COLO829 (cell line): ENCODE measurements at regions not wholly inside any gene's neighbourhood (a gene's known extent, or its start where the extent isn't known, plus 50 kb on each side); places are given as distances from the start of the nearest gene placed in this dataset.

ENCODE experiments used
- DNase-seq: peaks from one replicate; pipeline ENCODE4 v3.0.0; 2012; ENCODE audit warnings: low spot score

DNA sequence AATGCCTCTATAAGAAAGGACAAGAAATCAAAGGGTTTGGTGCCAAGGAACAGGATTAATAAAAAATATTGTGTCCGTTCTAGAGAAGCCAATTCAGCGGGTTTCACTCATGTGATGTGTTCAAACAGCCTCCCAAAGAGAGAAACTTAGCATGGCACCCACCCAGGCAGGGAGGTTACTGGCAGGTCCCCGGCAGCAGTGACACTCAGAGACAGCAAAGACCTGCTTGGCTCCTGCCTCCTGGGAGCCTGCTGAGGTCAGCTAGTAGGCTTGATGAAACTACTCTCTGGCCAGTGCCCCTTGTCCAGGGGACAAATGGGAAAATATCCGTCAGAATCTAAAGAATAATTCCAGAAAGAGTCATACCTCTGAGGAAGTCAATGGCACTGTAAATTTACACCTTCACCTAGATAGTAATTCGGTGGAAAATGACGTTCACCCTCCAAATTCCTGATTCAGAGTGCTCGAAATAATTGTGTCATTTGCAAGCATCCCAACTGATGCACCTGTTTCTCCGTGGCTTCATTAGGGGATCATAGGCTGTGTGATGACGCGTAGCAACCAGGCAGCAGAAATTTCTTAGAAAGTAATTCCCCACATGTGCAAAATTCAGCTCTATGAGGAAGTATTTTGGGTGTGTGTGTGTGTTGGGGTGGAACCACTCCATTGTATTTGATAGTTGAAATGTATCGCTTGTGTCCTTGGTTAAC is 481.5 kb upstream of the ZFHX3 start:
- DNase-seq: no peak

DNA sequence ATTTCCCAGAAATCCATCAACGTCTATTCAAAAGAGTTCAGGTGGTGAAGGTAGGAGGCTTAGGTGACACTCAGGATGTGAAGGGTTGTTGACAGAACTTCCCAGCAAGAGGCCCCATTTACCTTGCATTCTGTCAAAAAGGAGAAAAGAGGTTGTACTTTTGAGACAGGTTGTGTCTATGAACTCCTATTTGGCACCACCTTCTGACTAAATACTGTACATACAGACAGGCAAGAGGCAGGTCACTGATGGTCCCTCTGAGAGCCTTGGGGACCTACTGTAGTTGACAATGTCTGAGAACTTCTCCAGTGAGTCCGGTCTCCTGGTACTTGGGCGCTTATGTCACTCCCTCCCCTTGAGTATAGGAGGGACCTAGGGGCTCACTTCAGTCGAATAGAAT is 479.3 kb upstream of the ZFHX3 start:
- DNase-seq: no peak

GRCh38 chr16:73526011-73526804 is 478.3 kb upstream of the ZFHX3 start:
- no peak for DNase-seq

- DNase-seq: no peak
These were observed 475.3 kb upstream of the ZFHX3 start for GRCh38 chr16:73523209-73523608.

GRCh38 chr16:73521499-73521898 is 473.6 kb upstream of the ZFHX3 start:
- DNase-seq: no peak

GRCh38 chr16:73515616-73516015 is 467.7 kb upstream of the ZFHX3 start:
- DNase-seq: no peak

DNA sequence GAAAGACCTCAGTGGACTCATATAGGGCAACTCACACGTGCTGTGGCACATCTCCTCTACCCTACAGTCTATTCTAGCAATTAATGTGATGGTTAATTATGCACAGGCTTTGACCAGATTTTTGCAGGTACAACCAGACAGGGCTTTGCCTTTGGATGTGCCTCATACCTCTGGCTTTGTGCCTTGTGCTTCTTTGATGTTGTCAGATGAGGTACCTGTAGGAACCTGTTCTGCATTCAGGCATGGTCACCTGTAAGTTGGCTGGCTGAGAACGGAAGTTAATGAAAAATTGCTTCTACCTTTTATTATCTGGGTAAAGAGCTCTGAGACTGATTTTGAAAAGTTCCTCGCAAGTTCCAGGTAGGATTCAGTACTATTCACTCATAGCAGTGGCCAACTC is 462.9 kb upstream of the ZFHX3 start:
- no peak for DNase-seq

GRCh38 chr16:73506568-73507056 is 458.7 kb upstream of the ZFHX3 start:
- no peak for DNase-seq

DNA sequence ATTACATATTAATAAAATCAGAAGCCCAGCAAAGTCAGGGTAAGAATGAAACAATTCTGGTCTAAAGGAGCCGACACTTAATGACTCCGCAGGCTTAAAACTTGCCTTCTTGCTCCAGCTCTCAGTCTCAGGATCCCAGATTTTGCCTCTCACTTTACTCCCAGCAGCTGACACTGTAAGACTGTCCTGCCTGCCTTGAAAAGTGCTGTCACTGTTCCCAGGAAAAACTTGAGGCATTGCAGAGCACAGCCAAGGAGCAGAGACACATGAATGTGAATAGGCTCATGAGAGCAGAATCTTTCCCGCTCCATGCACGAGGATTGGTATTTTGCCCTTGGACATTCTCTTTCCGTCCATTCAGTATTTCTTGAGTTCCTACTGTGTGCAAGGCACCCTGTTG is 457.6 kb upstream of the ZFHX3 start:
- no peak for DNase-seq

- DNase-seq: no peak
These were observed 457.0 kb upstream of the ZFHX3 start for GRCh38 chr16:73504591-73505575.

GRCh38 chr16:73503093-73503492 is 455.2 kb upstream of the ZFHX3 start:
- DNase-seq: no peak

GRCh38 chr16:73499276-73499675 is 451.3 kb upstream of the ZFHX3 start:
- no peak for DNase-seq

DNA sequence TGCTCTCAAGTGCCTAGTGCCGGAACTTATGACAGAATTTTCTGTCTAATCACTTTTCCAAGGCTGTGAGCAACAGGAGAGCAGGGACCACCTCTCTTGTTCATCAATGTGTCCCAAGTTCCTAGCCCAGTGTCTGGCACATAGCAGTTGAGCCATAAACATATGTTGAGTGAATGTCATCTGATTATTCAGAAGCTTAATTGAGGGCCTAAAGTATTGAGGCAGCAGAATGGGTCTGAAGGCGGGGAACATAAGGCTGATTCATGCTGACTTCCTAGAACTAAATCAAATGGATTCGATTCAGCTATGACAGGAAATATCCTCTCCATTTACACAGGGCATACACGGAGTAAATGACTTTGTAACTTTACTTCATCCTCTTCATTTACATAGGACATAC is 438.0 kb upstream of the ZFHX3 start:
- no peak for DNase-seq

DNA sequence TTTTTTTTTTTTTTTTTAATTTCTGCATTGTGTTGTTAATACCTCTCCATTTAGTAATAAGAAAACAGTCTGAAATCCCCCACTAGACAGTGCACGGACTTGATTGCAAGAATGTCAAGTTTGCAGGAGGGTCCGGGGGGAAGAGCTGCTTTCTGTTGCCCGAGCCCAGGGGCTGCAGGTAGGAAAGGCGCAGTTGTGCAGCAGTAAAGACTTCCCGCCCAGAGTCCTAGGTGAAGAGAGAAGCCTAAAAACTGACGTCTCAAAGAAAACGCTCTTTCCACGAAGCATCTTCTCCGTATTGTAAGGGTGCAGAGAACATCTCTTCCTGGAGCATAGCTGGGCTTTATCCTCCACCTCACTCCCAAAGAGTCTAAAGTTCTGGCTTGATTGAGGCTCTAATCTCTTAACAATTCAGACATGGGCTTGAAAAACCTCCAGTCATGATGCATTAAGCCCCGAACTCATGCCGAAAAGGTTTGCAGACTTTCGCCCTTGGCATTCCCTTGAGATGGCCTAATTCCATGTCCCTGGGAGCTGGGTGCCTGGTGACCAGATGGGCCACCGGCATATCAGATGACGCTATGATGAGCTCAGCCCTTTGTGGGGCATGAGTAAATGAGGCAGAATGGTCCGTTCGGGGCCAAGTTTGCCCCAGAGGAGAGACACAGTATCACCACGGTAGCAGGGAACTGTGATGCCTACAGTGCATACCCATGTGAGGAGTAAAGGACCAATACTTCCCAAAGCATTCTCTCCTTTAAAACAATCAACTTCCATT is 436.2 kb upstream of the ZFHX3 start:
- DNase-seq: no peak

DNA sequence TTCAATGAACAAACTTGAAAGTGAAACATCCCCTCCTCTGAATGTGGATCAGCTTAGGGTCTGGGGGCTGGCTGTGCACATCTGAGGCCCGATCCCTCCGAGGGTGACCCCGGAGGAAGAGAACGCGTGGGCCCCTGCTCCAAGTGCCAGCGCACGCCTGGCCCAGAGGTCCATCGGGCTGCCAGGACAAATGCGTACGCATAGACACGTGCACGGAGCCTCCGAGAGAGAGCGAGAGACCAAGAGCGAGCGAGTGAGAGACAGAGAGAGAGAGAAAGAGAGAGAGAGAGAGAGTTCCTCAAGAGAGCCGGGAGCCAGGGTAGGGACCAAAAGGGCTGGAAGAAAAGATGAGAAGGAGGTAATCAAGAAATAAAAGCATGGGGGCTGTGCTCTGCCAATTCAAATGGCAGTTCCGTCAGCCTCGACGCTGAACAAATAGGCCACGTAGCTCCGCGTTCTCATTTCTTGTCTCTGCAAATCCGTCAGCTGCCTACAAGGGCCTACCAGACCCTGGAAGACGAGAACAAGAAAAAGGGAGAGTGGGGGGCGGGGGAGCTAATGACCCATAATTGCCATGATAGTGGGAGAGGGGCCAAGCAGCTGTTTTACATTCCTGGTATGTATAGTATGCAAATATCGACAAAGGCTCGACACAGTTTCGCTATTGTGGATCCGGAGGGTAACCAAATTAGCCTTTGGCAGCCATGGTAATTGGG is 435.3 kb upstream of the ZFHX3 start:
- DNase-seq: no peak

GRCh38 chr16:73482310-73482709 is 434.4 kb upstream of the ZFHX3 start:
- no peak for DNase-seq

DNA sequence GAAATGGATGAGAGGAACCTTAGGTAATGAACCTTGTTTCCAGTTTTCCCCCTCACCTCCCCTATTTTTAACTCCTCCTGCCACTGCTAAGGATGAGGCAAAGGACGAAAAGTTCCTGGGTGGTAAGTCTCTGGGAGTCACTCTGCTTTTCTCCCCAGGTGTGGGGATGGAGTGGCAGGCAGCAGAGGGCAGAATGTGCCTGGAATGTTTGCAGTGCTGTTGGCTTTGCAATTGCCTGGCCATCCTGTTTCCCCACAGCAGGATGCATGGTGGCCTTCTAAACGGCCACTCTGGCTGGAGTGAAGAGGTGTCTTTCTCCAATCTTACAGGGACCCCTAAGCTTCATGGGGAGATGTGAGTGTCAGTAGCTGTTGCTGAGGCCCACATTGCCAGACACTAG is 432.5 kb upstream of the ZFHX3 start:
- DNase-seq: no peak

- DNase-seq: no peak
These were observed 425.8 kb upstream of the ZFHX3 start for GRCh38 chr16:73473713-73474112.

- DNase-seq: no peak
These were observed 416.9 kb upstream of the ZFHX3 start for GRCh38 chr16:73464834-73465233.

DNA sequence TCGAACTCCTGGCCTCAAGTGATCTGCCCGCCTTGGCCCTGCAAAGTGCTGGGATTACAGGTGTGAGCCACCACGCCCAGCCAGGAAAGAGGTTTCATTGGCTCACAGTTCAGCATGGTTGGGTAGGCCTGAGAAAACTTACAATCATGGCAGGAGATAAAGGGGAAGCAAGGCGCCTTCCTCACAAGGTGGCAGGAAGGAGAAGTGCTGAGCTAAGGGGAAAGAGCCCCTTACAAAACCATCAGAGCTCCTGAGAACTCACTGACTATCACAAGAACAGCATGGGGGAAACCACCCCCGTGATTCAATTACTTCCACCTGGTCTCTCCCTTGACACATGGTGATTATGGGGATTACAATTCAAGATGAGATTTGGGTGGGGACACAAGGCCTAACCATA is 411.7 kb upstream of the ZFHX3 start:
- DNase-seq: no peak

DNA sequence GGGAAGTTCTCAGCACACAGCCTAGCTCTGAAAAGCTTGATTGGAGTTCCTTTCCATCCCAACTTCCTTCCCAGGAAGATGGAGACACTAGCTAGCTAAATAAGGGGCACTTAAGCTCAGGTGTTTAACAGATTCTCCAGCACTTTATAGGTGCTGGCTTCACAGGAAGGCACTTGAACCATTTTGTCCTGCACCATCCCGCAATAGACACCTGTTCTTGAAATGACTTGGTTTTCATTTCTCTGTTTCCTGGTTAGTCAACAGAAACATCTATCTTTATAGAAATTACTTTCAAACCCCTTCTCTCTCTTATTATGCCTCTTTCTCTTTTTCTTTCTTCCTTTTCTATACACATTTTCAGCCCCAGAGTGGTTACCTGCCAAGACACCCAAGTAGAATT is 409.9 kb upstream of the ZFHX3 start:
- no peak for DNase-seq
